ENCODE measurements at regions not wholly inside any gene's neighbourhood (a gene's known extent, or its start where the extent isn't known, plus 50 kb on each side); places are given as distances from the start of the nearest gene placed in this dataset.

DNA sequence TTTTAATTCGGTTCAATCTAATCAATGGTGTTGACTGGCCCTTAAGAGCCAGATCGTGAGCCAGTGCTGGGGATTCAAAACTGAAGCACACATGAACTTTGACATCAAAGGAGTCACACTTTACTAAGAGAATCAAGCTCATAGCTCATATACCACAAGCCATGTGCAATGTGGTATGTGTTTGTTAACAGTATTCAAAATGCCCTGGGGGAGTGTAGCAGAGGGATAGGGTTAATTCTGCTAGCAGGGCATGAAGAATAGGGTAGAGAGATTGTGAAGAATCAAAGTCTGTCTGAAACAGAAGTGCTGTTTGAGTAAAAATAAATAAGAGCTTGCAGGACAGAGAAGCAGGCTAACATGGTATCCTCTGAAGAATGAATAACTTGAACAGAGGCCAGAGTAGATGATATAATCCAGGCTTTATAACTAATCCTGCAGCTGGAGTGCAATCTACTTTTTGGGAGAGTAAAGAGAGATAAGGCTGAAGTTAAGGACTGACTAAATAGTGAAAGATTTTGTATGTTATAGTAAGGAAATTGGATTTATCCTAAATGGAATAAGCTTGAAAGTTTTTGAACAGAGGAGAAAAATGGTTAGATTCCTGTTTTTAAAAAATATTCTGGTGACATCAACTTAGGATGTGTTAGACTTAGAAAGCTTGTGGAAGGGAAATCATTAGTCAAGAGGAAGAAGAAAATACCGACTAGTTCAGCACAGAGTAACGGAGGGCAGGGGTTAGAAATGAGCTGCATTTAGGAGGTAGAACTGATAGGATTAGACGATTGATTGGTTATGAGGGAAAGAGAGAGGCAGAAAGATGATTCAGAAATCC is 292.0 kb downstream of the NFKBIZ start:
- no peak for TF ChIP-seq POLR2A (IDR thresholded peaks at IDR 0.05)
- TF ChIP-seq, protein P1, sequence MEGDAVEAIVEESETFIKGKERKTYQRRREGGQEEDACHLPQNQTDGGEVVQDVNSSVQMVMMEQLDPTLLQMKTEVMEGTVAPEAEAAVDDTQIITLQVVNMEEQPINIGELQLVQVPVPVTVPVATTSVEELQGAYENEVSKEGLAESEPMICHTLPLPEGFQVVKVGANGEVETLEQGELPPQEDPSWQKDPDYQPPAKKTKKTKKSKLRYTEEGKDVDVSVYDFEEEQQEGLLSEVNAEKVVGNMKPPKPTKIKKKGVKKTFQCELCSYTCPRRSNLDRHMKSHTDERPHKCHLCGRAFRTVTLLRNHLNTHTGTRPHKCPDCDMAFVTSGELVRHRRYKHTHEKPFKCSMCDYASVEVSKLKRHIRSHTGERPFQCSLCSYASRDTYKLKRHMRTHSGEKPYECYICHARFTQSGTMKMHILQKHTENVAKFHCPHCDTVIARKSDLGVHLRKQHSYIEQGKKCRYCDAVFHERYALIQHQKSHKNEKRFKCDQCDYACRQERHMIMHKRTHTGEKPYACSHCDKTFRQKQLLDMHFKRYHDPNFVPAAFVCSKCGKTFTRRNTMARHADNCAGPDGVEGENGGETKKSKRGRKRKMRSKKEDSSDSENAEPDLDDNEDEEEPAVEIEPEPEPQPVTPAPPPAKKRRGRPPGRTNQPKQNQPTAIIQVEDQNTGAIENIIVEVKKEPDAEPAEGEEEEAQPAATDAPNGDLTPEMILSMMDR (IDR thresholded peaks at IDR 0.05 in 4 of 5, conservative IDR thresholded peaks at IDR 0.05 in 1 of 5), result no peak

Data from gastrocnemius medialis (tissue), 4 donors.